ENCODE measurements at regions not wholly inside any gene's neighbourhood (a gene's known extent, or its start where the extent isn't known, plus 50 kb on each side); places are given as distances from the start of the nearest gene placed in this dataset.
A peak's percentile ranks its signal among the peaks of the same experiment; 100 is the strongest.

- no peak for DNase-seq (ENCODE audit: low read depth, low spot score)
- Mint-ChIP-seq H3K9me3 (peaks cover 4% of the 10 kb centered on the region), H3K4me3 (no peak overlapping the region), H3K27ac (ENCODE audit: unreplicated experiment) (no peak overlapping the region), H3K36me3 (ENCODE audit: low read depth) (peaks cover 5% of the 10 kb centered on the region), H3K27me3 (ENCODE audit: low read depth) (no peaks in the 10 kb centered on the region), H3K4me1 (peaks cover 7% of the 10 kb centered on the region)
- TF ChIP-seq CTCF (conservative IDR thresholded peaks at IDR 0.05), result no peak
These were observed 323.2 kb downstream of the RAB28 start for GRCh38 chr4:13160920-13161319.

- Mint-ChIP-seq H3K27me3 (ENCODE audit: low read depth) (no peaks in the 10 kb centered on the region), H3K27ac (ENCODE audit: unreplicated experiment) (no peak overlapping the region), H3K4me1 (no peaks in the 10 kb centered on the region), H3K36me3 (ENCODE audit: low read depth) (peaks cover 2% of the 10 kb centered on the region), H3K4me3 (no peak overlapping the region), H3K9me3 (peaks cover 4% of the 10 kb centered on the region)
- DNase-seq (ENCODE audit: low read depth, low spot score), result no peak
- no peak for TF ChIP-seq CTCF (conservative IDR thresholded peaks at IDR 0.05)
These were observed 325.0 kb downstream of the RAB28 start for GRCh38 chr4:13159041-13159620.

GRCh38 chr4:13151194-13151593 is 332.9 kb downstream of the RAB28 start:
- peaks cover 6% of the 10 kb centered on the region for H3K4me1 Mint-ChIP-seq
- peaks cover 3% of the 10 kb centered on the region for H3K9me3 Mint-ChIP-seq
- TF ChIP-seq CTCF (conservative IDR thresholded peaks at IDR 0.05), result no peak
- H3K27ac Mint-ChIP-seq (ENCODE audit: unreplicated experiment), result no peak overlapping the region
- no peak for DNase-seq (ENCODE audit: low read depth, low spot score)
- no peaks in the 10 kb centered on the region for H3K36me3 Mint-ChIP-seq (ENCODE audit: low read depth)
- H3K4me3 Mint-ChIP-seq, result no peak overlapping the region
- H3K27me3 Mint-ChIP-seq (ENCODE audit: low read depth), result no peaks in the 10 kb centered on the region

- H3K4me1 Mint-ChIP-seq, result peaks cover 7% of the 10 kb centered on the region
- no peak for TF ChIP-seq CTCF (conservative IDR thresholded peaks at IDR 0.05)
- H3K4me3 Mint-ChIP-seq, result no peak overlapping the region
- H3K27me3 Mint-ChIP-seq (ENCODE audit: low read depth), result no peaks in the 10 kb centered on the region
- H3K9me3 Mint-ChIP-seq, result no peaks in the 10 kb centered on the region
- DNase-seq (ENCODE audit: low read depth, low spot score), result no peak
- no peak overlapping the region for H3K27ac Mint-ChIP-seq (ENCODE audit: unreplicated experiment)
- no peaks in the 10 kb centered on the region for H3K36me3 Mint-ChIP-seq (ENCODE audit: low read depth)
These were observed 340.7 kb downstream of the RAB28 start for GRCh38 chr4:13143222-13144070.

- H3K9me3 Mint-ChIP-seq, result no peaks in the 10 kb centered on the region
- DNase-seq (ENCODE audit: low read depth, low spot score), result no peak
- no peak for TF ChIP-seq CTCF (conservative IDR thresholded peaks at IDR 0.05)
- no peaks in the 10 kb centered on the region for H3K27me3 Mint-ChIP-seq (ENCODE audit: low read depth)
- H3K4me1 Mint-ChIP-seq, result peaks cover 7% of the 10 kb centered on the region
- no peaks in the 10 kb centered on the region for H3K36me3 Mint-ChIP-seq (ENCODE audit: low read depth)
- H3K4me3 Mint-ChIP-seq, result no peak overlapping the region
- H3K27ac Mint-ChIP-seq (ENCODE audit: unreplicated experiment), result peak overlapping the region; percentile 15
These were observed 341.4 kb downstream of the RAB28 start for GRCh38 chr4:13142726-13143125.

All from neural crest cell (in vitro differentiated cells).